ENCODE measurements at regions not wholly inside any gene's neighbourhood (a gene's known extent, or its start where the extent isn't known, plus 50 kb on each side); places are given as distances from the start of the nearest gene placed in this dataset.
"Not testable (repeated sequence)": the region's sequence is repeated elsewhere in the genome, so short reads cannot be mapped to it uniquely, and the experiment has no call there.

DNA sequence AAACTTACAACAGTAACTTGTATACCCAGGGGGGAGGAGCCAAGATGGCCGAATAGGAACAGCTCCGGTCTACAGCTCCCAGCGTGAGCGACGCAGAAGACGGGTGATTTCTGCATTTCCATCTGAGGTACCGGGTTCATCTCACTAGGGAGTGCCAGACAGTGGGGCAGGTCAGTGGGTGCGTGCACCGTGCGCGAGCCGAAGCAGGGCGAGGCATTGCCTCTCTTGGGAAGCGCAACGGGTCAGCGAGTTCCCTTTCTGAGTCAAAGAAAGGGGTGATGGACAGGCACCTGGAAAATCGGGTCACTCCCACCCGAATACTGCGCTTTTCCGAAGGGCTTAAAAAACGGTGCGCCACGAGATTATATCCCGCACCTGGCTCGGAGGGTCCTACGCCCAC lies 278.8 kb downstream of the FAM47B start:
- H3K27me3 ChIP-seq (ENCODE audit: insufficient read depth, low read length); H3K4me3 ChIP-seq (ENCODE audit: low read length): not testable (repeated sequence)
- 97% methylated on average over 26 of the region's 26 CpGs for WGBS

GRCh38 chrX:35244088-35244741 lies 301.6 kb downstream of the FAM47B start:
- WGBS, result 89% methylated on average over 3 of the region's 3 CpGs

More for the DNA sequence above, 278.8 kb downstream of the FAM47B start:
- not testable (repeated sequence) for H3K27ac ChIP-seq (ENCODE audit: low read depth, low read length); H3K4me1 ChIP-seq (ENCODE audit: insufficient read depth, low read length); H3K9me3 ChIP-seq (ENCODE audit: insufficient read depth, low read depth, low read length); H3K36me3 ChIP-seq (ENCODE audit: insufficient read depth, low read length); H3K9ac ChIP-seq (ENCODE audit: low read depth, low read length)

DNA sequence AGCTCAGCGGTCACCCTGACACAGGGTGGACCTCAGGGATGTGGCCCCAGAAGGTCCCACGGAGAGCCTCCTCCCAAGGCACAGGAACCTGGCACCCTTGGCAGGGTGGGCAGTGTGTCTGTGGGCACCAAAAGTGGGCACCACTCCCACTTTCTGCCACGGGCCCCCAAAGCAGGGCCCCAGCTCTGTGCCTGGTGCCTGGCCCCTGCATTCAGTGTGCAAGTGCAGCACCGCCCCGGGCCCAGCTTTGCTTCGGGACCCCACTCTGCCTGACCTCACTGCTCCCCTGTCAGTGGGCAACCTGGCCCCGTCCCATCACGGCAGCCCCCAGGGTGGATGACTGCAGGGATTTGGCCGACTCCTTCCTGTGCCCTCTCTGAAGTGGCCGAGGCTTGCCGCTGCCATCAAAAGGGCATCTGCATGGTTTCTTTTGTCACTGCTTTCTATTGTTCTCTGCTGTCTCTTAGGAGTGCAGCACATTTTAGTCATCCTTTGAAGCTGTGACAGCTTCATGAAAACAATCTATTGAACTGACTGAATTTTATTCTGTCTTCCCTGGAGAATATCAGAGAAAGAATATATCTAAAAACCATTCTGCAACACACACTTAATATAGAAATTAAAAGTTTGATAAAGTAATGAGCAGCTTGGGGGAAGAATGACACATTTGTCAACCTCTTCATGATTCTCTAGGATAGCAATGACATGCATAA lies 302.4 kb downstream of the FAM47B start:
- 87% methylated on average over 11 of the region's 11 CpGs for WGBS
- Histone ChIP-seq H3K9ac (ENCODE audit: low read depth, low read length) (no peak overlapping the region), H3K4me3 (ENCODE audit: low read length) (no peak overlapping the region), H3K27ac (ENCODE audit: low read depth, low read length) (no peak overlapping the region), H3K36me3 (ENCODE audit: insufficient read depth, low read length) (no peaks in the 10 kb centered on the region), H3K4me1 (ENCODE audit: insufficient read depth, low read length) (no peaks in the 10 kb centered on the region), H3K27me3 (ENCODE audit: insufficient read depth, low read length) (no peaks in the 10 kb centered on the region), H3K9me3 (ENCODE audit: insufficient read depth, low read depth, low read length) (no peaks in the 10 kb centered on the region)

More at GRCh38 chrX:35244088-35244741, 301.6 kb downstream of the FAM47B start:
- Histone ChIP-seq H3K9ac (ENCODE audit: low read depth, low read length) (no peak overlapping the region), H3K4me3 (ENCODE audit: low read length) (no peak overlapping the region), H3K27ac (ENCODE audit: low read depth, low read length) (no peak overlapping the region), H3K4me1 (ENCODE audit: insufficient read depth, low read length) (no peaks in the 10 kb centered on the region), H3K9me3 (ENCODE audit: insufficient read depth, low read depth, low read length) (no peaks in the 10 kb centered on the region), H3K36me3 (ENCODE audit: insufficient read depth, low read length) (no peaks in the 10 kb centered on the region), H3K27me3 (ENCODE audit: insufficient read depth, low read length) (no peaks in the 10 kb centered on the region)

DNA sequence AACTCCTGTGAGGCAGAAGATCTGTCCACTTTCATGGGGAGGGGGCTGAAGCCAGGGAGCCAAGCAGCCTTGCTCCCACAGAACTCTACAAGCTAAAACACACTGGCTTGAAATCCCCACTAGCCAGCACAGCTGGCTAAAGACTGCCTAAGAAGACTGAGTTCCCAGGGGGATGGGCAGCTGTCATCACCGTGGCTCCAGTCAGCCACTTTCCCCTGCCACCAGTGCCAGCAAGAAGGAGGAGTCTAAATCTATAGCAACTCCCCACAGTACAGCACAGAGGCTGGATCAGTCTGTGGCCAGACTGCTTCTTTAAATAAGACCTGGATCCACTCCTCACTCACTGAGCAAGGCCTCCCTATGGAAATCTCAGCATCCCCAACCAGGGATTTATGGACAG lies 308.6 kb downstream of the FAM47B start:
- H3K27me3 ChIP-seq (ENCODE audit: insufficient read depth, low read length), result no peaks in the 10 kb centered on the region
- no peaks in the 10 kb centered on the region for H3K4me1 ChIP-seq (ENCODE audit: insufficient read depth, low read length)
- no peak overlapping the region for H3K9ac ChIP-seq (ENCODE audit: low read depth, low read length)
- H3K27ac ChIP-seq (ENCODE audit: low read depth, low read length), result no peak overlapping the region
- no peaks in the 10 kb centered on the region for H3K9me3 ChIP-seq (ENCODE audit: insufficient read depth, low read depth, low read length)
- WGBS, result 100% methylated on average over 1 of the region's 1 CpG
- no peaks in the 10 kb centered on the region for H3K36me3 ChIP-seq (ENCODE audit: insufficient read depth, low read length)
- H3K4me3 ChIP-seq (ENCODE audit: low read length), result no peak overlapping the region

- Histone ChIP-seq H3K4me1 (ENCODE audit: insufficient read depth, low read length) (no peaks in the 10 kb centered on the region), H3K27ac (ENCODE audit: low read depth, low read length) (no peak overlapping the region), H3K9me3 (ENCODE audit: insufficient read depth, low read depth, low read length) (no peaks in the 10 kb centered on the region), H3K27me3 (ENCODE audit: insufficient read depth, low read length) (no peaks in the 10 kb centered on the region), H3K4me3 (ENCODE audit: low read length) (no peak overlapping the region), H3K36me3 (ENCODE audit: insufficient read depth, low read length) (no peaks in the 10 kb centered on the region), H3K9ac (ENCODE audit: low read depth, low read length) (no peak overlapping the region)
- WGBS, result 80% methylated on average over 6 of the region's 6 CpGs
These were observed 333.5 kb downstream of the FAM47B start for GRCh38 chrX:35276115-35276514.

DNA sequence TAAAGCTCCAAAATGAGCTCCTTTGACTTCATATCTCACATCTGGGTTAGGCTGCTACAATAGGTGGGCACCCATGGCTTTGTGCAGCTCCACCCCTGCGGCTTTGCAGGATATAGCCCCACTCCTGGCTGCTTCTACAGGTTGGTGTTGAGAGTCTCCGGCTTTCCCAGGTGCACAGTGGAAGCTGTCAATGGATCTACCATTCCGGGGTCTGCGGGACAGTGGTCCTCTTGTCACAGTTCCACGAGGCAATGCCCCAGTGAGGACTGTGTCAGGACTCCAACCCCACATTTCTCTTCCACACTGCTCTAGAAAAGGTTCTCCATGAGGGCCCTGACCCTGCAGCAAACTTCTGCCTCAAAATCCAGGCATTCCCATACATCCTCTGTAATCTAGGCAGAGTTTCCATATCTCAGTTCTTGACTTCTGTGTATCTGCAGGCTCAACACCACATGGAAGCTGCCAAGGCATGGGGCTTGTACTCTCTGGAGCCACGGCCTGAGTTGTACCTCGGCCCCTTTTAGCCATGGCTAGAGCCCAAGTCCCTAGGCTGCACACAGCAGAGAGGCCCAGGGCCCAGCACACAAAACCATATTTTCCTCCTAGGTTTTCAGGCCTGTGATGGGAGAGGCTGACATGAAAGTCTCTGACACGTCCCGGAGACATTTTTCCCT lies 342.8 kb downstream of the FAM47B start:
- H3K4me1 ChIP-seq (ENCODE audit: insufficient read depth, low read length), result no peaks in the 10 kb centered on the region
- H3K9ac ChIP-seq (ENCODE audit: low read depth, low read length), result no peak overlapping the region
- no peak overlapping the region for H3K27ac ChIP-seq (ENCODE audit: low read depth, low read length)
- no peaks in the 10 kb centered on the region for H3K36me3 ChIP-seq (ENCODE audit: insufficient read depth, low read length)
- no peaks in the 10 kb centered on the region for H3K27me3 ChIP-seq (ENCODE audit: insufficient read depth, low read length)
- no peaks in the 10 kb centered on the region for H3K9me3 ChIP-seq (ENCODE audit: insufficient read depth, low read depth, low read length)
- WGBS, result 93% methylated on average over 9 of the region's 9 CpGs
- no peak overlapping the region for H3K4me3 ChIP-seq (ENCODE audit: low read length)

DNA sequence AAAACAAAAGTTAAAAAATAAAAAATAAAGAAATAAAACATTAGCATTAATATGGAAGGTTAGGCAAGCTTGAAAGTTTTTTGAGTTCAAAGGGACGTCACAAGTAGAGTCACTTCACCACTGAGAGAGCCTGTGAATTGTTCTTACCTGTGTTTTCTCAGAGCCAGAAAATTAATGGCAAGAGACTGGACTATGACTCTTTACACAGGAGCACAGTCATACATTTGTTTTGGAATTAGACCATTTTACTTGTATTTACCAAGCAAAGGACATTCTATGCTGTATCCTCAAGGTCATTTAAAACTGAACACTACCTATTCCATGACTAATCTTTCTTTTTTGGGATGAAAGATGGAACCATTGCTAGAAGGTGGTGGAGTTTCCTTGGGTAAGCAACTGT lies 346.1 kb downstream of the FAM47B start:
- Histone ChIP-seq H3K27ac (ENCODE audit: low read depth, low read length) (no peak overlapping the region), H3K4me1 (ENCODE audit: insufficient read depth, low read length) (no peaks in the 10 kb centered on the region), H3K9ac (ENCODE audit: low read depth, low read length) (no peak overlapping the region), H3K4me3 (ENCODE audit: low read length) (no peak overlapping the region), H3K27me3 (ENCODE audit: insufficient read depth, low read length) (no peaks in the 10 kb centered on the region), H3K36me3 (ENCODE audit: insufficient read depth, low read length) (no peaks in the 10 kb centered on the region), H3K9me3 (ENCODE audit: insufficient read depth, low read depth, low read length) (no peaks in the 10 kb centered on the region)
- WGBS, result 90% methylated on average over 1 of the region's 1 CpG

DNA sequence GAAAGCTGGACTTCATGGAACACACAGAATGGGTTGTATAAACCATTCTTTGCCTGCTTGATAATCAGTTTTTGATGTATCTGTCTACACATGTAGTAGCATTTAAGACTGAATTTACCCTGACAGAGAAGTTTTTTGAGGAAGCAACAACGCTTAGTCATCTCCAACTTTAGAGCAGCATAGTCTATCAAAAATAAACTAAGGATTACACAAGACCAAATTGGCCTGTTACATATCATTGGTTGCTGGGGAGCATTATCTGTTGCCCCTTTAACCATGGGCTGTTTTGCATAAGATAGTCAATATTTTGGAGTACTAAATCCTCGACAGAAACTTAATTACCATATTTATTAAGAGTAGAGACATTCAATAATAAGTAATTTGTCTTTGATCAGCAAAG lies 347.4 kb downstream of the FAM47B start:
- Histone ChIP-seq H3K4me1 (ENCODE audit: insufficient read depth, low read length) (no peaks in the 10 kb centered on the region), H3K9ac (ENCODE audit: low read depth, low read length) (no peak overlapping the region), H3K4me3 (ENCODE audit: low read length) (no peak overlapping the region), H3K27ac (ENCODE audit: low read depth, low read length) (no peak overlapping the region), H3K36me3 (ENCODE audit: insufficient read depth, low read length) (no peaks in the 10 kb centered on the region), H3K9me3 (ENCODE audit: insufficient read depth, low read depth, low read length) (no peaks in the 10 kb centered on the region), H3K27me3 (ENCODE audit: insufficient read depth, low read length) (no peaks in the 10 kb centered on the region)
- 80% methylated on average over 1 of the region's 2 CpGs for WGBS

GRCh38 chrX:35291013-35291412 lies 348.4 kb downstream of the FAM47B start:
- Histone ChIP-seq H3K27me3 (ENCODE audit: insufficient read depth, low read length) (no peaks in the 10 kb centered on the region), H3K9ac (ENCODE audit: low read depth, low read length) (no peak overlapping the region), H3K4me3 (ENCODE audit: low read length) (no peak overlapping the region), H3K27ac (ENCODE audit: low read depth, low read length) (no peak overlapping the region), H3K4me1 (ENCODE audit: insufficient read depth, low read length) (no peaks in the 10 kb centered on the region), H3K36me3 (ENCODE audit: insufficient read depth, low read length) (no peaks in the 10 kb centered on the region), H3K9me3 (ENCODE audit: insufficient read depth, low read depth, low read length) (no peaks in the 10 kb centered on the region)
- 100% methylated on average over 1 of the region's 2 CpGs for WGBS

DNA sequence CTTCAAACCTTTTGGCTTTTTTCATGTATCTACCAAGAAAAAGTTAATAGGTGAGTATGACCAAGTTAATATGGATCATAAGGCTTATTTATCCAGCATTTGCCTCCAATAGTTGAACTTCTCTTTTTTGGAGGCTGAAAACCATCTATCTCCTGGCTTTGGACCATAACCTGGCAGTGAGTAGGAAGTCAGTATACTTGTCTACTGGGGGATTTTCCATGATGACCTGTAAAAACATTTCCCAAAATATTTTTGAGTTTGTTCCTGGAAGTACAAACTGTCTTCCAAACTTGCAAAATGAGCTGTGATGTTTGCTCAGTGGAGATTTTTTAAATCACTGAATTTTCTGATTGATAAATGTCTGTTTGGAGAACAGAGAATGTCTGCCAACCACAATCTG lies 349.9 kb downstream of the FAM47B start:
- Histone ChIP-seq H3K9ac (ENCODE audit: low read depth, low read length) (no peak overlapping the region), H3K27ac (ENCODE audit: low read depth, low read length) (no peak overlapping the region), H3K9me3 (ENCODE audit: insufficient read depth, low read depth, low read length) (no peaks in the 10 kb centered on the region), H3K27me3 (ENCODE audit: insufficient read depth, low read length) (no peaks in the 10 kb centered on the region), H3K36me3 (ENCODE audit: insufficient read depth, low read length) (no peaks in the 10 kb centered on the region), H3K4me1 (ENCODE audit: insufficient read depth, low read length) (no peaks in the 10 kb centered on the region), H3K4me3 (ENCODE audit: low read length) (no peak overlapping the region)

DNA sequence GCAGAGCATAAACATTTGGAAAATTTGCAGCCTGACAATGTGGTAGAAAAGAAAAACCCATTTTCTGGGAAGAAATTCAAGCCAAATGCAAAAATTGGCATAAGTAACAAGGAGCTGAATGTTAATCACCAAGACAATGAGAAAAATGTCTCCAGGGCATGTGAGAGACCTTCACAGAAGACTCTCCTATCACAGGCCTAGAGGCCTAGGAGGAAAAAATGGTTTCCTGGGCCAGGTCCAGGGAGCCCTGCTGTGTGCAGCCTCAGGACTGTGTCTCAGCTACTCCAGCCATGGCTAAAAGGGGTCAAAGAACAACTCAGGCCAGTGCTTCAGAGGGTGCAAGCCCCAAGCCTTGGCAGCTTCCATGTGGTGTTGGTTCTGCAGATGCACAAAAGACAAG lies 362.4 kb downstream of the FAM47B start:
- H3K4me3 ChIP-seq (ENCODE audit: low read length); H3K36me3 ChIP-seq (ENCODE audit: insufficient read depth, low read length); H3K9me3 ChIP-seq (ENCODE audit: insufficient read depth, low read depth, low read length); H3K4me1 ChIP-seq (ENCODE audit: insufficient read depth, low read length); H3K27me3 ChIP-seq (ENCODE audit: insufficient read depth, low read length); H3K27ac ChIP-seq (ENCODE audit: low read depth, low read length); H3K9ac ChIP-seq (ENCODE audit: low read depth, low read length): not testable (repeated sequence)

Measured in HUES64 (cell line).